GM18907 (cell line): ENCODE measurements at regions not wholly inside any gene's neighbourhood (a gene's known extent, or its start where the extent isn't known, plus 50 kb on each side); places are given as distances from the start of the nearest gene placed in this dataset.

ENCODE experiments used
- ATAC-seq: cut with Tn5 transposase; IDR thresholded peaks from one replicate; pipeline ENCODE4 v1.9.1; 2021; ENCODE audit warnings: mild to moderate bottlenecking, moderate library complexity; ENCODE audit not compliant: unreplicated experiment

DNA sequence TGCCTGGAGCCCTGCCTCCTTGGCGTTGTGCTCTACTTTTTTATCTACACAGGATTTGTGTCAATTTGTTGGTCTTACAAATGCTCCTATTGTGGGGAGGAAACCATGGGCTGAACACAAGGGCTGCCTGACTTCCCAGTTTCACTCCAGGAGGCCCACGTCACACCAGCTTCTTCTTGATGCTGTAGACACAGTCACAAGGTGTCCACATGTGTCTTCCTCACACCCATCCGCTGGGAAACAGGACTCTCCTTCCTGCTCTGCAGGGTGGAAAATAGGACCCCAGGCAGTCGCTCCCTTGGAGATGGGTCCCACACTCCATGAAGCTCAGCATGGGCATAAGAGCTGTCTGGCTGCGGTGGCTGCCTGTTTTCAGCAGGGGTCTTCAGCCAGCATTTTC, 468.2 kb downstream of the EPHA4 start:
- no peak for ATAC-seq

DNA sequence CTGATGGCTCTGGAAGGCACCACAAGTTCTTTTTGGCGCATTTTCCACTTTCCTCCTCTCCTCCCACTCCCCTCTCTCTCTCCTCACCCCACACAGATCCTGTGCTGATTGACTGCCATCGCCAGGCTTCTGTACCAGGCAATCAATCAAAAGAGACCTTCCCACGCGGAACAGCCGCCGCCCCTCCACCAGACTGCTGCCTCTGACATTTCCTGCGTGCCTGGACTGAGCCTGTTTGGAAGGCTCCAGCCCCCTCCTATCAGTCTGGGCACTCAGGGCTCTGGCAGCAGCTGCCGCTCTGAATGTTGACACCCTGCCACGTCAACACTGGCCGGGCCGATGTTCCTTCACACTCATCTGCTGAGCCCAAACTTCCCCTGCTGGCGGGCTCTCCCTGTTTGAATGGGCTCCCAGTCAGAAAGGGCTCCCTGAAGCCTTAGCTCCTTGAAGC, 467.7 kb downstream of the EPHA4 start:
- peak; percentile 54 for ATAC-seq

DNA sequence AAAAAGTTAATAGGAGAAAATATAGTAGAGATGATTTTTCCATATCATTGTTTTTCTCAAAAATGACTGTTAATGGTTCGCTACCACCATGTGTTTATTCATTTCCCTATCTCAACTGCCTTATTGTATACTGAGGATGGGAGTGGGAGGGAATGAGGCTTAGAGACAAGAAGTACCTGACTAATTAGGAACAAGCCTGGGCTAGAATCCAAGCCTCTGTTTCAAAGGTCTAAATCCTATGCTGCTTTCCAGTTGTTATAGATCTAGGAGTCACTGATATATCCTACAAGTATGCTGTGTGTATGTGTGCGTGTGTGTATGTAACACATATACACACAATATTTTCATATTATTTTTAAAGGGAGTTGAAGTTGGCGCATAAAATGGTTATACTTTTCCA, 465.9 kb downstream of the EPHA4 start:
- ATAC-seq: no peak

DNA sequence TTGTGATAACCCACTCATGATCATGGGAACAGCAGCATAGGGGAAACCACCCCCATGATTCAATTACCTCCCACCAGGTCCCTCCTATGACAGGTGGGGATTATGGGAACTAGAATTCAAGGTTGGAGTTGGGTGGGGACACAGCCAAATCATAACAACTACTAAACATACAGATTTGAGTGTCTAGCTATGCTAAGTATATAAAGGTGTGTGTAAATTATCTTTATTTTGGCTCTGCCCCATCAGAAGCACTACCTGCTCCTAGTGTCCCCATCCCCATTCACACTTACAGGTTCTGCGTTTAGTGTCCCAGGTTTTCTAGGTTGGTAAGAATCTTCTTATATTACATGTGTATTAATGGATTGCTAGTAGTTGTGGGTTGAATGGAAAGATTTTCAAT, 464.7 kb downstream of the EPHA4 start:
- ATAC-seq: no peak

DNA sequence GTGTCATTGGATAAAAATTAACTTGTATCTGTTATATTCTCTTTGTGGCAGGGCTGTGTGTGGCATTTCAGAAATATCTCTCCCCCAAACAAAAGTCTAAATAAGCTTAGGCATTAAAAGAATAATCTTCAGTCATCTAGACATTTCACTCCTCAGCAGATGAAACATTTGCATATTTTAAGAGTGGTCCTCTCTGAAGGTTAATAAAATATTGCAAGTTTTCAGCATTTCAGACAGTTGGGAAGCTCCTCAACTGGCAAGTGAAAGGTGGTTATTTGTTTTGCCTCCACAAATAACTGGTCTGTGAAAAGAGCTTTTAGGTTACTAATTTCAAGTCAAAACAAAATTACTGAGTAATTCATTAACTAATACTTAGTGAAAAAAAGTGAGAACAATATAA, 462.6 kb downstream of the EPHA4 start:
- ATAC-seq: peak; percentile 96

DNA sequence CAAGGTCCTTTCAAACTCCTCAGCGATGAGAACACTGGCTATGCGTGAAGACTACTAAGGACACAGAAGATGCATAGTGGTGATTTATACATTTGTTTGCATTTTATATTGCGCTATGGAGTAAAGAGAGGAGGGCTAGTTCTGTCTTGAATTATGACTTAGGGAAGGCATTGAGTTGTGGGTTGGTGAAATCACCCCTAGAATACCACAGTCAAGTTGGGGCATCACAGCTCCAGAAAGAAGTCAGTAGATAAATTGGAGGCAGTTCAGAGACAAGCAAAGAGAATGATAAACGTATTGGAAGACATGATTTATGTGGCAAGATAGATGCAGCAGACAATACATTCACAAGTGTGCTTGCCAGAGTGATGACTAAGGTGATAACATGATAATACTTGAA, 460.4 kb downstream of the EPHA4 start:
- ATAC-seq: no peak

DNA sequence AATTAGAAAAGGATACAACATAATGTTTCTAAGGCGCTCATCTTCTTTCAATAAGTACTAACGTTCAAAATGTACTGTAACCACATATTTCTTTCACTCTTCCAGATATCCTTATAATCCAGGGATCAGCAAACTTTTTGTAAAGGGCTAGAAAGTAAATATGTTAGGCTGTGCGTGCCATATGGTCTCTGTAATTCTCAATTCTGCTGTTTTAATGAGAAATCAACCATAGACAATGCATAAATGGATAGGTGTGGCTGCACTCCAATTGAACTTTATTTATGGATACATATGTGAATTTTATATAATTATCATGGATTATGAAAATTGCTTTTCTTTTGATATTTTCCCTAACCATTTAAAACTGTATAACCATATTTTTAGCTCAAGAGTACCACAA, 459.4 kb downstream of the EPHA4 start:
- ATAC-seq: no peak

DNA sequence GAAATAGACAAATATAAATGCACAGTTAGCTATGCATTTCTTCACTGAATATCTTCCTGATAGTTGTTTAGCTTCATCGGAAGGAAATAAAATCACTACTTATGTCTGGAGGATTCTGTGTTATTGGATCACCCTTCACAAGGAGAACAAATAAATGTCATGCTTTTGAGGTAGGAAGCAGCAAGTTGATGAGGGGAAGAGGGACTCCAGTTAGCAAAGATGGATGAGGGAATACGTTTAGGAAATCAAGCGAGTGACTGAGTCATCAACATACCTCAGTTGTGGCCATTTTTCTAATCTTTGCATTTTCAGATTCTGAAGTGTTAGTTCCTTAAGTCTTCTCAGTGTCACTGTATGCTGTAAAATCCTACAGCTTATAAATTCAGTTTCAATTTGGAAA, 456.2 kb downstream of the EPHA4 start:
- ATAC-seq: no peak

DNA sequence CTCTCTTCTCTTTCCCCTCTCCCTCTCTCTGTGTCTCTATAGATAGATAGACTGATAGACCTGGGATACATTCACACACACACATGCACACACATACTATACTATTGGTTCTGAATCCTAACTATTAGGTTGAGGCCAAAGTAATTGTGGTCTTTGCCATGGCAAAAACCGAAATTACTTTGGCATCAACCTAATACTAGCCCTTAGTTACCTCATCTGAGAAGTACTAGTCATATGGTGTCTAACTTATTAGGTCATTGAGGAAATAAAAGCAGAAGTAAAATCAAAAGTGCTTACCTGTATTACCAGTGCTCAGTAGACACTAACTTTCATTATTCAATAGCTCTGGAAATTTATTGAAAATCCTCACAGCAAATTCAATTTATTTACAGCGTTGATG, 451.5 kb downstream of the EPHA4 start:
- ATAC-seq: peak; percentile 94

DNA sequence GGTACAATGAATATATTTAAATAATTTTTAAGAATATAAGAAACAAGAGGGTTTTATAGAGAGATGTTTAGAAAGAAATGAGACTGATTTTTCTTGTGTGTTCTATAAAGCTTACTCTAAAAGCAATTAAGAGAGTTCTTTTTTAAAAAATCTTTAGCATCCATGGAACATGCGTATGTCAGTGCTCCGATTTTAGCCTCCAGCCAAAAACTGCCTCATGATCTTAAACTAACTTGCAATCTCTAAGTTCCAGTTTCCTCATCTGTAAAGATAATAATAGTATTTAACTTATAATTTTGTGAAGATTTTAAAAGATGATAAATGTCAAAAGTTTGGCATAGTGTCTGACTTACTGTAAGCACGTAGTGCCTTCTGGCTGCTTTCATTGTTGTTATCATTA, 448.7 kb downstream of the EPHA4 start:
- no peak for ATAC-seq

DNA sequence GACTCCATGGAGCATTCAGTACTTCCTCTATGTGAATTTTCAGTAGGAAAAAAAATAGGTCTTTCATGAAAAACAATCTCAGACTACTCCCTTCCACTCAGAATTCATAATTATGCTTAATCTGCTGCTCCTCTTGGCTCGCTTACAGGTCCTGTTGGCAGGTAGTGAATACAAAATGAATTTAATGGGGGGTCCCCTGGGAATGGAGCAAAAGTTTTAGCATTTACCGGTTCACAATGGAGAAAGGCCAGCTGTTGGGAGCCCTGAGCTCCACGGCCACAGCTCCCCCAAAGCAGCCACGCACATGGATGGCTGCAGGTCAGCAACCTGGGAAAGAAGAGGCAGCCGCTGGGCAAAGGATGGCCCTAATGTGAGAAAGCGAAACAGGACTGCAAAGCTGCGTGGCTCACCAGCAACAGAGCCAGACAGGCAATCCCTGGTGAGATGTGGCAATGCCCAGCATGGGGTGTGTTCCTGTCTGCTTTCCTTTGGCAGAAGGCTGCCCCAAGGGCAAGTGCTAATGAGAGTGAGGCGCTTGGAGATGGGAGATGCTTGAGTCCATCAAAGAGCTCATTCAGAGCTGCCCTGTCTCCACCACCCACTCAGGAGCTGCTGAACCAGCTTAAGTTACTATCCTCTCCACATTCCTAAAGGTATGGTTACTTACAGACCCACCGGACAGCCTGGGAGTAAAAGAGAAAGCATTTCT, 447.4 kb downstream of the EPHA4 start:
- no peak for ATAC-seq

DNA sequence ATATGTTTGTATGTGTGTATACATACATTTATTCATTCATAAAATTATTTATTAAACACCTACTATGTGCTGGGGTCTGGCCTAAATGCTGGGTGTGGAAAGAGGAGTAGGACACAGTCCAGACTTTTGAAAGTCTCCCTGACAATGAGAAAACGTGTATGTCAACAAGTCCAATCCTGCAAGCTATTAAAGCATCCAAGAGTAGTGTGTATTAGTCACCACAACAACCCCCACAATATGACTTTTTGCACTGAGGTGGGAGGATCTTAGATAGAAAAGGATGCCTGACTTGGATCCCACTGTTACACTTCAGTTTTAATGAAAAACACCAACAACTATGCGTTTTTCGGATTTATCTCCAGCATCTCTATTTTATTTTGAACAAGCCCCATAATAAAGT, 446.4 kb downstream of the EPHA4 start:
- ATAC-seq: no peak

DNA sequence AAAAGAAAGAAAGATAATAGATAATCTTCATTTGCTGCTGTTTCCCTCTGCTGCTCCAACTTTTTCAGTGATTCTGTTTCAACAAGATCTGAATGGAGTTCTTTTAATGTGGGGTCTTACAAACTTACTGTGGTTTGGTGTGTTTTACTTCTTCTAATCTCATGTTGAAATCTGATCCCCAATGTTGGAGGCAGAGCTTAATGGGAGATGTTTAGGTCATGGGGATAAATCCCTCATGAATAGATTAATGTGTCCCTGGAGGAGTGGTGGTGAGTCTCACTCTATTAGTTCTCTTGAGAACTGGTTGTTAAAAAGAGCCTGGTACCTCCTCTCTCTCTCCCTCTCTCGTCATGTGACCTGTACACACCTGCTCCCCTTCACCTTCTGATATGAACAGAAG, 442.4 kb downstream of the EPHA4 start:
- ATAC-seq: no peak

DNA sequence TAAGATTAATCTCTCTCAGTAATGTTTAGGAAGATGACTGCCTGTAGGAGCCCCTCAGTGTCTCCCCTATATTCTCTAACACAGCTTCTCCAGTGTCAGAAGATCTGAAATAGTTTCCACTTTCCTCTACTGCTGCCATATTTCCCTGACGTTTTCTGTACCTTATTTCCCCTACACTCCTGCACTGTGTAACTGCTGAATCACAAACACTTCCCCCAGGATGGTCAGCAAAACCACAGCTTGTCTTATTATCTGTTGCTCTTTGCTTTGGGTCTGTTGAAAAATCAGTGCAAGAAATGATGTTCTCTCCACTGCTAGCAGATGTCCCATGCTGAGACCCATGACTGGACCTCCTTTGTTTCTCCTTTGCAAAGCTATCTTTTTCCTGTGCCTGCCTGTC, 441.7 kb downstream of the EPHA4 start:
- peak; percentile 37 for ATAC-seq

DNA sequence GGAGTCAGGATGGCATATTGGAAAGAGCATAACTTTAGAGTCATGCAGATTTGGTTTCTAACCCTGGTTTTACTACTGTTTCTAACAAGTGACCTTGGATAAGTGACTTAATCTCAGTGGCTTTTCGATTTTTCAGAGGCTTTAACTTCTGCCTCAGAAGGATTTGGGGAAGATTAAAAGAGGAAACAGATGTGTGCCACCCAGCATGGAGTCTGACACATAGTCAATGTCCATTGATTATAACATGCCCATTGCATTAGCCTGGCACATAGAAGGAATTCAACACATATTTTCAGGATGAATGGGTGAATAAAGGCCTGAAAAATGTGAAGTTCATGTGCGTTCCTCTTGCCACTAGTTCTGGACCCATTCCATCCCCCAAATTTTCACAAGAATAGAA, 438.2 kb downstream of the EPHA4 start:
- ATAC-seq: no peak

DNA sequence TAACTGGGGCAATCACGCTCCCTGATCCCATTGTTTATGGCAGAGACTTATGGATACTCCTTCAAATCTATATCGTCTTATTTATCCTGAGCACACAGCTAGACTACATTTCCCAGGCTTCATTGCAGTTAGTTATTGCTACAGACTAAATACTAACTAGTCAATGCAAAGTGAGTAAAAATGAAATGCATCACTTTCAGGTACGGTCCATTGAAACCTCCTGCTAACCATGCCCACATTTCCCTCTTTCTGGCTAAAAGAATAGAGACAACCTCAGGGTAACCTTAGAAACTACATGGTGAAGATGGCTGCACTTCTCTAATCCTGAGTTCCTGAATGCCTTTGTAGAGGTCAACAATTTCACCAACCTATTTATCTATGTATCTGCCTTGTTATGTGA, 437.4 kb downstream of the EPHA4 start:
- ATAC-seq: peak; percentile 64

DNA sequence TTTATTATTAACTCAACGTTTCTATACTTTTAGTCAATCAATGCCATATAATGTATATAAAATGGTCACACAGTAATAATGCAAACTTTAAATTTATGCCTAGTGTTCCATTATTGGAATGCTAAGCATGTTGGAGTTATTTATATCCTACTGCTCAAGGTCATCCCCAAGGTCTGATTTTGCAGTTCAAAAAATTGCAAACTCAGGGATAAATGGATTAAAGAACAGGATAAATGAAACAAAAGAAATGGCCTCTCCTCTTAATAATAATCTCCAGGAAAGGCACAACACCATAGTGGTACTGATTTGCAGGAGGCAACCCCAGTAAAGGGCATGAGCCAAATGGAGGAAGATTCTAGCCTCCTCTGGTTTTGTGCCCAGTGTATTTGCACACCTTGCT, 436.4 kb downstream of the EPHA4 start:
- ATAC-seq: no peak

DNA sequence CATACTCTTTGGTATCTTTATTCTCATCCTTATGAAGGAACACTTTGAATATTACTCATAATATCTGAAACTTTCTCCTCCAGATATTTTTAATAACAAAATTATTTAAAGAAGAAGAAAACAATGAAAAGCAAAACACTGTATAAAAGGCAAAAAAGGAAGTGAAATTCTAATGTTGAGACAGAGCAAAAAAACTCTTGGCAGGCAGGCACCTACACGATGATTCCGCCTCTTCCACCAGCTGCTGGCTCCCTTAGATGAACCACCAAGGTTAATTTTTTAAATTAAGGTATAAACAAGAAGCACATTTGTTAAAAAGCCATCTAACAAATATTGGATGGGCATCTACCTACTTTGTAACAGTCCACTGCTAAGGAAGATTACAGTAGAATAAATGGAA, 434.7 kb downstream of the EPHA4 start:
- ATAC-seq: no peak

DNA sequence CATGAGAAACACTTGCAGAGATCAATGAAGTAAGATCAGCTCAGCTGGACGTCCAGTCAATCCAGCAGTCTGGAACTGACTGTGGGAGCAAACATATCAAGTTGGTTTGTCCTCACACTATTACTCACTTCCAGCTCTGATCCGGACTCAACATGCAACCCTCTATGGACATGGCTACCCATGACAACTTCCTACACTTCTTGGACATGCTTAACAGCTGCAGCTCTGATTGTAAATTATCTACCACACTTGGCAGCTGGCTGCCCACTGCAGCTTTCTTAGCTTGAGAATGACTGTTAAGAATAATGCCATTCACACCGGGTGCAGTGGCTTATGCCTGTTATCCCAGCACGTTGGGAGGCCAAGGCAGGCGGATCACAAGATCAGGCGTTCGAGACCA, 429.8 kb downstream of the EPHA4 start:
- ATAC-seq: no peak

DNA sequence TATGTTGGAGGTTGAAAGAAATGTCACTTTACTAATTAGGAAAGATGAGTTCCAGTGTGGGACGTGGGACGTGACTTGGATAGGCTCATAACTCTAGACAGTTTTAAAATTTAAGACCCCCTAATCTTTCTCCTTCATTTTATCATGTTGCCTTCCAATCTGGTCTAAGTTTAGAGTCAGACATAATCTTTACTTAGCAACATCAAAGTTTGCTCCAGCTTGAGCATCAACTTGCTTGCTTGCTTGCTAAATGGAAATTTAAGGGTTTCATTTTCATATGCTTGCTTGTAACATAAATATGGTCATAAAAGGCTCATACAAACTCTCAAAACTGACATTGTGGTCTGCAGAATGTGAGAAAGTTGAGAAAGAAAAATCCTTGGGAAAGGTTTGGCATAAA, 428.9 kb downstream of the EPHA4 start:
- ATAC-seq: no peak

DNA sequence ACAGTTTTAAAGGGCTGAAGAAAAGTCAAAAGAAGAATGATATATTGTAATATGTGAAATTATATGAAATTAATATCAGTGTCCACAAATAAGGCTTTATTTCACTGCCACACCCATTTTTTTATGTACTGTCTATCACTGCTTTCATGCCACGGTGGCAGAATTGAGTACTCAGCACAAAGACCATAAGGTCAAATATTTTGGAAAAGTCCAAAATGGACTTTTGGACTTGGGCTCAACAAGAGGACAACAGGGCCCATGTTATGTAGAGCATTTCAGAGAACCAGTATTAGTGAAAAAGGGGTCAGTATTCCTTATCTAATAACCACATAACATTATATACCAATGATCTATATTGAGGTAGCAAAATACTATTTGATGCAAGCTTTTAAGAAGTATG, 427.2 kb downstream of the EPHA4 start:
- no peak for ATAC-seq

DNA sequence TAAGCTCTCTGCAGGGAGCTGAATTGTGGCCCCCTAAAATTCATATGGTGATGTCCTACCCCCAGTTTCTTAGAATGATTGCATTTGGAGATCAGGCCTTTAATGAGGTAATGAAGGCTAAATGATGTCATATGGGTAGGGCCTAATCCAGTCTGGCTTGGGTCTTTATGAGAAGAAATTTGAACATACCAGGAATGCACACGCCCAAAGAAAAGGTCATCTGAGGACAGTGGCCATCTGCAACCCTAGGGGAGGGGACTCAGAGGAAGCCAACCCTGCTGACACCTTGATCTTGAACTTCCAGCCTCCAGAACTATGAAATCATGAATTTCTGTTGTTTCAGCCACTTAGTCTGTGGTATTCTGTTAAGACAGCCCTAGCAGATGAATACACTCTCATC, 426.7 kb downstream of the EPHA4 start:
- ATAC-seq: no peak

DNA sequence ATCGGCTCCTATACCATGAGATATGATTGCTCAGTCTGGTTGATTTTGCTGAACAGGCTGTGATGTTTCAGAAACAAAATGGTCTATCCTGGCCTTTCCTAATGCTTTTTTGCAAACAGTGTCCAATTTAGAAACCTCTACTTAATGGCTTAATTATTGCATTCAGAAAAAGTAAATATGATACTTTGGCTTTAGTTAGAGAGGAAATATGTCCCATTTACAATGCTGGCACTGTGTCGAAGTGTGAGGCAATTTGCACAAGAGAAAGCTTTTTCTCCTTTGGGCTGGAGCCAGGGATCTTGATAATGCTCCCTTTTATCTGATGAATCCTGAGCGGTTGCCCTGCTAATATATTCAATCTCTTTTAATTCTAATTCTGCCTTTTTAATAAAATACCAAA, 418.9 kb downstream of the EPHA4 start:
- no peak for ATAC-seq
